NOMO-1 treated with dmso at 0.1 percent for 144 hours (cell line): ENCODE measurements at regions not wholly inside any gene's neighbourhood (a gene's known extent, or its start where the extent isn't known, plus 50 kb on each side); places are given as distances from the start of the nearest gene placed in this dataset.

Source experiments
- DNase-seq: peaks from one replicate; lab custom pipeline; 2025; ENCODE audit not compliant: unreplicated experiment; lab: John Stamatoyannopoulos, UW

GRCh38 chr13:82719987-82720386 lies 1162.3 kb downstream of the SLITRK1 start:
- no peak for DNase-seq

GRCh38 chr13:82717249-82717648 lies 1165.0 kb downstream of the SLITRK1 start:
- DNase-seq = no peak

- DNase-seq = no peak
Observed at GRCh38 chr13:82713687-82714405, 1168.4 kb downstream of the SLITRK1 start.

GRCh38 chr13:82702513-82702912 lies 1179.8 kb downstream of the SLITRK1 start:
- no peak for DNase-seq

GRCh38 chr13:82701020-82701419 lies 1181.3 kb downstream of the SLITRK1 start:
- DNase-seq = no peak

GRCh38 chr13:82698941-82699340 lies 1183.3 kb downstream of the SLITRK1 start:
- no peak for DNase-seq

- DNase-seq = no peak
Observed at GRCh38 chr13:82698383-82698782, 1183.9 kb downstream of the SLITRK1 start.

- no peak for DNase-seq
Observed at GRCh38 chr13:82693607-82694006, 1188.7 kb downstream of the SLITRK1 start.

GRCh38 chr13:82688400-82688994 lies 1193.8 kb downstream of the SLITRK1 start:
- no peak for DNase-seq

- DNase-seq = no peak
Observed at GRCh38 chr13:82687884-82688283, 1194.4 kb downstream of the SLITRK1 start.

GRCh38 chr13:82681535-82681934 lies 1200.7 kb downstream of the SLITRK1 start:
- no peak for DNase-seq

- no peak for DNase-seq
Observed at GRCh38 chr13:82678052-82678451, 1204.2 kb downstream of the SLITRK1 start.

- no peak for DNase-seq
Observed at GRCh38 chr13:82675024-82675423, 1207.2 kb downstream of the SLITRK1 start.

GRCh38 chr13:82674546-82674945 lies 1207.7 kb downstream of the SLITRK1 start:
- DNase-seq = no peak

GRCh38 chr13:82672248-82672647 lies 1210.0 kb downstream of the SLITRK1 start:
- DNase-seq = no peak

GRCh38 chr13:82664183-82664582 lies 1218.1 kb downstream of the SLITRK1 start:
- no peak for DNase-seq

GRCh38 chr13:82661126-82661525 lies 1221.1 kb downstream of the SLITRK1 start:
- DNase-seq = peak; percentile 6

- DNase-seq = no peak
Observed at GRCh38 chr13:82658811-82659210, 1223.5 kb downstream of the SLITRK1 start.

GRCh38 chr13:82657471-82657870 lies 1224.8 kb downstream of the SLITRK1 start:
- no peak for DNase-seq

- DNase-seq = no peak
Observed at GRCh38 chr13:82654861-82655855, 1227.1 kb downstream of the SLITRK1 start.

- no peak for DNase-seq
Observed at GRCh38 chr13:82654143-82654542, 1228.1 kb downstream of the SLITRK1 start.

GRCh38 chr13:82647540-82647939 lies 1234.7 kb downstream of the SLITRK1 start:
- DNase-seq = no peak
